Neural crest cell (in vitro differentiated cells): ENCODE measurements at regions not wholly inside any gene's neighbourhood (a gene's known extent, or its start where the extent isn't known, plus 50 kb on each side); places are given as distances from the start of the nearest gene placed in this dataset.

ENCODE experiments used
- DNase-seq: peaks from one replicate; pipeline ENCODE4 v3.0.0; 2021; ENCODE audit warnings: low read depth, mixed read lengths, low spot score
- H3K27ac Mint-ChIP-seq: one replicate; pipeline ENCODE4 v1.8.0; 2021; ENCODE audit warnings: mild to moderate bottlenecking, mixed read lengths; ENCODE audit not compliant: unreplicated experiment
- H3K27me3 Mint-ChIP-seq: 2 replicates; pipeline ENCODE4 v1.8.0; 2021; ENCODE audit warnings: low read depth, mild to moderate bottlenecking, mixed read lengths
- H3K36me3 Mint-ChIP-seq: 2 replicates; pipeline ENCODE4 v1.8.0; 2021; ENCODE audit warnings: low read depth, mild to moderate bottlenecking, mixed read lengths
- H3K4me1 Mint-ChIP-seq: 2 replicates; pipeline ENCODE4 v1.8.0; 2021; ENCODE audit warnings: mixed read lengths
- H3K4me3 Mint-ChIP-seq: one replicate; pipeline ENCODE4 v1.8.0; 2021; ENCODE audit warnings: mild to moderate bottlenecking, mixed read lengths
- H3K9me3 Mint-ChIP-seq: 2 replicates; pipeline ENCODE4 v1.8.0; 2021; ENCODE audit warnings: mixed read lengths
- TF ChIP-seq, protein P1 (sequence below): fragments of 200-600 bp; sonication (generic); conservative IDR thresholded peaks from 2 replicates; pipeline ENCODE4 v1.5.0; 2021; ENCODE audit warnings: antibody characterized with exemption, mild to moderate bottlenecking

DNA sequence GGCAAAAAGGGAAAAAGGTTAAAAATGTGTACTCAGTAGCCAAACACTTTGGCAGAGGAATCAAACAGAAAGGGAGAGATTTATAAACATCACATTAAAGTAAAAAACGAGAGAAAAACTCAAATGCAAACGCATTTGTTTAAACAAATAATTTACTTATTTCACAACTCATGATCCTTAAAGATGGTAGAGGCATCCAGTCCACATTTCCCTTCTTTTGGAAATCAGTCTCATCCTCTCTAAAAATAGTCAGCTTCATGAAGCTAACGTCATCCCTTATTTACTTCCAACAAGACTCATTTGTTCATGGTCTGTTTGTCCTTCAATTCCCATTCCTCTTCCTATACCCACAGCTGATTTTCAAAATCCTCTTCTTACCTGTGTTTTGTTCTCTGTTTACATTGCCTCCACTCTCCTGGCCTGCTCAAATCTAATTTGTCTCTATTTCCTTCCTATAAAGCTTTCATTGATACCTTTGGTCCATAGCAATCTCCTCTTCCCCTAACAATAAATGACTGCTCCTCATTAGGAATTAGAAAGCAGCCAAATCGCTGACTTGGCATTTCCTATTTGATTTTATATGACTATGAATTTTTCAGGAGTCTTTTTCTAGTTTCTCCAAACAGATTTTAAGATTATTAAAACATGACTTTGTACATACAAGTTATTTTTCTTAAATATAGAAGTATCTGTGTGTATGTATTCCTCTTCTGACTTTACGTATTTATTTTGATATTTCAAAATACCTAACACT lies 805.3 kb downstream of the TLE1 start:
- Mint-ChIP-seq H3K27me3 (no peaks in the 10 kb centered on the region), H3K9me3 (peaks cover 2% of the 10 kb centered on the region), H3K4me1 (peaks cover 15% of the 10 kb centered on the region), H3K27ac (no peak overlapping the region), H3K36me3 (no peaks in the 10 kb centered on the region), H3K4me3 (no peak overlapping the region)
- TF ChIP-seq, protein P1, sequence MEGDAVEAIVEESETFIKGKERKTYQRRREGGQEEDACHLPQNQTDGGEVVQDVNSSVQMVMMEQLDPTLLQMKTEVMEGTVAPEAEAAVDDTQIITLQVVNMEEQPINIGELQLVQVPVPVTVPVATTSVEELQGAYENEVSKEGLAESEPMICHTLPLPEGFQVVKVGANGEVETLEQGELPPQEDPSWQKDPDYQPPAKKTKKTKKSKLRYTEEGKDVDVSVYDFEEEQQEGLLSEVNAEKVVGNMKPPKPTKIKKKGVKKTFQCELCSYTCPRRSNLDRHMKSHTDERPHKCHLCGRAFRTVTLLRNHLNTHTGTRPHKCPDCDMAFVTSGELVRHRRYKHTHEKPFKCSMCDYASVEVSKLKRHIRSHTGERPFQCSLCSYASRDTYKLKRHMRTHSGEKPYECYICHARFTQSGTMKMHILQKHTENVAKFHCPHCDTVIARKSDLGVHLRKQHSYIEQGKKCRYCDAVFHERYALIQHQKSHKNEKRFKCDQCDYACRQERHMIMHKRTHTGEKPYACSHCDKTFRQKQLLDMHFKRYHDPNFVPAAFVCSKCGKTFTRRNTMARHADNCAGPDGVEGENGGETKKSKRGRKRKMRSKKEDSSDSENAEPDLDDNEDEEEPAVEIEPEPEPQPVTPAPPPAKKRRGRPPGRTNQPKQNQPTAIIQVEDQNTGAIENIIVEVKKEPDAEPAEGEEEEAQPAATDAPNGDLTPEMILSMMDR = no peak
- no peak for DNase-seq

DNA sequence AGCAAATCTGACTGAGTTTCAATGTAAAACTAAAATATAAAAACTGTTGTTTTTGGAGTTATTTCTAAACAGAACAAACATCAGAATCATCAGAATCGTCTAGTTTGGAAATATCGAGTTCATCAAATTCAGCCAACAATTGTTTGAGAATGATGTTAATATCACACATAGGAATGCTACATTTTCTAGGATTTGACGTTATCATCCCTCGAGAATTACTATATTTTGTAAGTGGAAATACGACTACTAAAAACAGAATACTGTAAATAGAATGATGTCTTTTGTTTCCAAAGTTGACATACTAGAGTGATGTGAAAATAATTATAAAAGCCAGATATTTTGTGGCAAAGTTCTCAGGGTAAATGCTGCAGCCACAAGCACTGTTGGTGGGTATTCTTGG lies 805.9 kb downstream of the TLE1 start:
- no peaks in the 10 kb centered on the region for H3K36me3 Mint-ChIP-seq
- TF ChIP-seq, protein P1 = no peak

DNA sequence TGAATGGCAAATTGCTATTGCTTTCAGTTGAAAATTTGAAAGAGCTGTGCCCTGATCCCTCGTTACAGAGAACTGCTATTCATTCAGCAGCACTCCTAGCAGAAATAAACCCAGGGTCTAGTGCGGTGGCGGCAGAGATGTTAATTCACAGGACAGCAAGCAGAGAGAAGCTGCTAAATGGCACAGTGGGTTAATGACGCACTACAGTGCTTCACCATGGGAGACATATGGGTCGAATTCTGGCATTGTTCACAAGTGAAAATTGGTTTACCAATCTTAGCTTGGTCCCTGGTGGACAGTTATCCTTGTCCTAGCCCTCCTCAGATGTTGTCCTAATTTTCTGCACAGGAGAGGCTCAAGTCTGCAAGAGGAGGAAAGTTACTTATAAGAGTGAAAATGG lies 807.4 kb downstream of the TLE1 start:
- Mint-ChIP-seq H3K27me3 (no peaks in the 10 kb centered on the region), H3K4me1 (peaks cover 15% of the 10 kb centered on the region), H3K27ac (peak overlapping the region; percentile 62), H3K9me3 (peaks cover 2% of the 10 kb centered on the region), H3K36me3 (no peaks in the 10 kb centered on the region), H3K4me3 (no peak overlapping the region)
- TF ChIP-seq, protein P1 = no peak
- no peak for DNase-seq

More for the DNA sequence above, 805.9 kb downstream of the TLE1 start:
- no peak overlapping the region for H3K4me3 Mint-ChIP-seq
- no peak for DNase-seq
- no peaks in the 10 kb centered on the region for H3K27me3 Mint-ChIP-seq
- no peak overlapping the region for H3K27ac Mint-ChIP-seq
- peaks cover 2% of the 10 kb centered on the region for H3K9me3 Mint-ChIP-seq
- H3K4me1 Mint-ChIP-seq = peaks cover 15% of the 10 kb centered on the region

DNA sequence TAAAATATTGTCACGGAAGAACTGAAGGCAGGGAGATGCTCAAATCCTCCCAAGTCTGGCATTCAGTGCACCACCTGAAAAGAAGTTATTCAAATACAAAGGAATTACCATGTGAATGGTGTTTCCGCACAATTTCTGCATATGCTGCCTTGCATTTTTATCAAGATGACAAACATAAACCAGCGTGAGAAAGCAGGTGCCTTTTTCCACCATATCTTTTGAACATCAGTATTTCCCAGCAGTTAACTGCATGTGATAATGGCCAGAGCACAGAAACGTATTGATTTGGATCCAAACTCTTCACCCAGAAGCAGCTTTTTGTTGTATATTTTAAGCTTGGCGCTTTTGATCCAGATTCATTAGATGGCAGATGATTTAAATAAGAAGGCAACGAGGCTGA lies 808.0 kb downstream of the TLE1 start:
- H3K4me1 Mint-ChIP-seq = peaks cover 15% of the 10 kb centered on the region
- no peaks in the 10 kb centered on the region for H3K36me3 Mint-ChIP-seq
- DNase-seq = no peak
- TF ChIP-seq, protein P1 = no peak
- H3K4me3 Mint-ChIP-seq = peak overlapping the region; percentile 28
- peak overlapping the region; percentile 12 for H3K27ac Mint-ChIP-seq
- H3K27me3 Mint-ChIP-seq = no peaks in the 10 kb centered on the region
- H3K9me3 Mint-ChIP-seq = peaks cover 3% of the 10 kb centered on the region

DNA sequence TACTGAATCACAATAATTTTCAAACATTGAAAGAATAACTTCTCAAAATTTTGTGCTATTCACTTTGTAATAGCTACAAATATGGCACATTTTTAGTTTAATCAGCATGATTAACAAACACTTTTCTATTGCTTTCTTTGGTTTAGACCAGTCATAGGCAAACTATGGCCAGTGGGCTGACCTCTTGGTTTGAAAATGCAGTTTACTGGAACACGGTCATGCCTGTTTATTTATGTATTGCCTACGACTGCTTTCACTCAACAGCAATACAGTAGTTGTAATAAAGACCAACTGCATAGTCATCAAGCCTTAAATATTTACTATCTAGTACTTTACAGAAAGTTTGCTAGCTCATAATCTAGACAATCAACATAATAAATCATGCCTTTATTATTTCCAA lies 810.8 kb downstream of the TLE1 start:
- Mint-ChIP-seq H3K9me3 (peaks cover 10% of the 10 kb centered on the region), H3K36me3 (no peaks in the 10 kb centered on the region), H3K4me1 (peaks cover 15% of the 10 kb centered on the region), H3K27ac (no peak overlapping the region), H3K27me3 (no peaks in the 10 kb centered on the region), H3K4me3 (no peak overlapping the region)
- TF ChIP-seq, protein P1 = no peak
- DNase-seq = no peak
